IMR-90 (cell line): ENCODE measurements at regions not wholly inside any gene's neighbourhood (a gene's known extent, or its start where the extent isn't known, plus 50 kb on each side); places are given as distances from the start of the nearest gene placed in this dataset.

ENCODE experiments used
- ATAC-seq: fragments of 200-7000 bp; cut with Tn5 transposase; 2 replicates; pipeline ENCODE4 v1.9.1; 2020; ENCODE audit warnings: low read depth, mild to moderate bottlenecking, moderate library complexity
- BruUV-seq: library from RNA; stranded (reverse); fragments of 400-500 nt; replicated peaks from 2 replicates; lab custom pipeline; 2021; lab: Mats Ljungman, UMichigan
- CTCF ChIA-PET: fragments of 300-600 bp; formaldehyde crosslinking; extraction: SDS; loops from one replicate; lab custom pipeline; 2021; ENCODE audit warnings: antibody characterized with exemption; lab: Yijun Ruan, JAX
- POLR2A ChIA-PET: fragments of 300-600 bp; sonication (Branson Sonifier 250); formaldehyde crosslinking; loops from one replicate; lab custom pipeline; 2022; ENCODE audit warnings: antibody characterized with exemption; ENCODE audit not compliant: unreplicated experiment; lab: Charles Lee
- DNase-seq: peaks from one replicate; pipeline ENCODE4 v3.0.0; 2013
- H2AFZ ChIP-seq: replicated peaks from 2 replicates; pipeline ENCODE3; 2013; ENCODE audit warnings: low read length, mild to moderate bottlenecking; ENCODE audit not compliant: poor library complexity
- H2AK5ac ChIP-seq: 2 replicates; pipeline ENCODE4 v1.6.1; 2013; ENCODE audit warnings: low read depth, low read length, inconsistent platforms
- H2AK9ac ChIP-seq: replicated peaks from 2 replicates; pipeline ENCODE3; 2013; ENCODE audit warnings: mild to moderate bottlenecking, low read depth, low read length, moderate library complexity; ENCODE audit not compliant: poor library complexity
- H2BK120ac ChIP-seq: 2 replicates; pipeline ENCODE4 v1.6.1; 2013; ENCODE audit warnings: low read depth, low read length, inconsistent platforms
- H2BK15ac ChIP-seq: 3 replicates; pipeline ENCODE4 v1.6.1; 2013; ENCODE audit warnings: low read depth, low read length, inconsistent platforms
- H2BK20ac ChIP-seq: 2 replicates; pipeline ENCODE4 v1.6.1; 2013; ENCODE audit warnings: low read depth, mild to moderate bottlenecking, inconsistent platforms, low read length, moderate library complexity
- H2BK5ac ChIP-seq: 2 replicates; pipeline ENCODE4 v1.6.1; 2013; ENCODE audit warnings: mild to moderate bottlenecking, low read depth, low read length, inconsistent platforms; ENCODE audit not compliant: poor library complexity, severe bottlenecking
- H3K14ac ChIP-seq: replicated peaks from 2 replicates; pipeline ENCODE4 v1.6.1; 2013; ENCODE audit warnings: low read depth, low read length, inconsistent platforms
- H3K18ac ChIP-seq: 2 replicates; pipeline ENCODE4 v1.6.1; 2013; ENCODE audit warnings: low read depth, low read length, control low read depth
- H3K23ac ChIP-seq: 2 replicates; pipeline ENCODE4 v1.6.1; 2013; ENCODE audit warnings: low read depth, low read length, inconsistent platforms
- H3K27ac ChIP-seq: 2 replicates; pipeline ENCODE4 v1.5.1; 2013; ENCODE audit warnings: mild to moderate bottlenecking, control low read depth, low read length; ENCODE audit not compliant: insufficient read depth
- H3K27me3 ChIP-seq: 2 replicates; pipeline ENCODE4 v1.6.1; 2013; ENCODE audit warnings: low read length; ENCODE audit not compliant: control insufficient read depth, insufficient read depth
- H3K36me3 ChIP-seq: 2 replicates; pipeline ENCODE4 v1.6.1; 2013; ENCODE audit warnings: low read length, mixed read lengths; ENCODE audit not compliant: control insufficient read depth, insufficient read depth
- H3K4ac ChIP-seq: 2 replicates; pipeline ENCODE4 v1.6.1; 2013; ENCODE audit warnings: low read depth, low read length, inconsistent platforms
- H3K4me1 ChIP-seq: 2 replicates; pipeline ENCODE4 v1.6.1; 2013; ENCODE audit warnings: low read length, mixed read lengths; ENCODE audit not compliant: control insufficient read depth, insufficient read depth
- H3K4me2 ChIP-seq: 2 replicates; pipeline ENCODE4 v1.6.1; 2013; ENCODE audit warnings: low read depth, mild to moderate bottlenecking, control low read depth, low read length, moderate library complexity
- H3K4me3 ChIP-seq: 2 replicates; pipeline ENCODE4 v1.5.1; 2013; ENCODE audit warnings: low read depth, mild to moderate bottlenecking, control low read depth, low read length, moderate library complexity; ENCODE audit not compliant: insufficient read depth
- H3K56ac ChIP-seq: 2 replicates; pipeline ENCODE4 v1.6.1; 2013; ENCODE audit warnings: low read length, inconsistent platforms; ENCODE audit not compliant: insufficient read depth; ENCODE audit errors: extremely low read depth
- H3K79me1 ChIP-seq, 2 experiments: 2 replicates each; pipeline ENCODE4 v1.6.1; 2013; ENCODE audit warnings: low read length in 2 of 2, inconsistent platforms in 1 of 2, low read depth in 1 of 2
- H3K9ac ChIP-seq: 2 replicates; pipeline ENCODE4 v1.6.1; 2013; ENCODE audit warnings: low read depth, low read length, control low read depth
- H3K9me1 ChIP-seq: 2 replicates; pipeline ENCODE4 v1.6.1; 2013; ENCODE audit warnings: low read length, inconsistent platforms; ENCODE audit not compliant: insufficient read depth
- H3K9me3 ChIP-seq: 2 replicates; pipeline ENCODE4 v1.6.1; 2013; ENCODE audit warnings: low read length; ENCODE audit not compliant: control insufficient read depth, insufficient read depth
- H4K20me1 ChIP-seq: 2 replicates; pipeline ENCODE4 v1.6.1; 2013; ENCODE audit warnings: low read length, inconsistent platforms; ENCODE audit not compliant: insufficient read depth
- H4K5ac ChIP-seq: 2 replicates; pipeline ENCODE4 v1.6.1; 2013; ENCODE audit warnings: mild to moderate bottlenecking, low read depth, low read length, control low read depth
- H4K8ac ChIP-seq, 2 experiments: 2 replicates each; pipeline ENCODE4 v1.6.1; 2013; ENCODE audit warnings: low read depth in 2 of 2, low read length in 2 of 2, control low read depth in 1 of 2, inconsistent platforms in 1 of 2
- H4K91ac ChIP-seq: 2 replicates; pipeline ENCODE4 v1.6.1; 2013; ENCODE audit warnings: low read depth, low read length, inconsistent platforms; ENCODE audit not compliant: insufficient read depth
- BHLHE40 ChIP-seq: fragments of 150-350 bp; IDR thresholded peaks from 2 replicates; pipeline ENCODE4 v1.6.1; 2016; ENCODE audit warnings: mild to moderate bottlenecking, low read depth, low read length
- CEBPB ChIP-seq: IDR thresholded peaks from 2 replicates; pipeline ENCODE4 v1.6.1; 2012; ENCODE audit warnings: low read depth, low read length, improper control_type of control experiment
- MAZ ChIP-seq: IDR thresholded peaks from 2 replicates; pipeline ENCODE4 v1.6.1; 2012; ENCODE audit warnings: low read depth, mild to moderate bottlenecking, low read length, improper control_type of control experiment, moderate library complexity, borderline replicate concordance
- MXI1 ChIP-seq: IDR thresholded peaks from 2 replicates; pipeline ENCODE4 v1.6.1; 2012; ENCODE audit warnings: low read depth, mild to moderate bottlenecking, low read length, moderate library complexity, borderline replicate concordance
- POLR2A ChIP-seq: IDR thresholded peaks from 2 replicates; pipeline ENCODE4 v1.6.1; 2012; ENCODE audit warnings: mild to moderate bottlenecking, low read depth, low read length
- RAD21 ChIP-seq: IDR thresholded peaks from 2 replicates; pipeline ENCODE4 v1.6.1; 2012; ENCODE audit warnings: low read length, improper control_type of control experiment
- SMC3 ChIP-seq: fragments of 150-350 bp; IDR thresholded peaks from 2 replicates; pipeline ENCODE4 v1.6.1; 2016; ENCODE audit warnings: low read depth, mild to moderate bottlenecking, antibody characterized with exemption, low read length, moderate library complexity
- USF2 ChIP-seq: fragments of 150-350 bp; IDR thresholded peaks from 2 replicates; pipeline ENCODE4 v1.6.1; 2017; ENCODE audit warnings: mild to moderate bottlenecking, antibody characterized with exemption, low read length, low read depth
- WGBS, 2 experiments: methylation state at CpG; one replicate each; pipeline versions ENCODE4 v1.1.5 to v1.1.7; 2013; ENCODE audit warnings: missing lambda C conversion rate in 2 of 2; ENCODE audit not compliant: insufficient read length in 1 of 2; ENCODE audit errors: extremely low coverage in 2 of 2; 5-methylcytosine and 5-hydroxymethylcytosine counted together
- dilution Hi-C: fragments of 300-500 bp; cut with HindIII; formaldehyde crosslinking; loops from one replicate; pipeline ENCODE4 v1.14.3; 2018; ENCODE audit warnings: low sequenced_read_pairs; ENCODE audit not compliant: unreplicated experiment
- in situ Hi-C: fragments of 300-500 bp; cut with MboI; formaldehyde crosslinking; loops from 3 replicates; pipeline ENCODE4 v1.14.3; 2019; ENCODE audit warnings: low sequenced_read_pairs, inconsistent platforms, mixed read lengths
- intact Hi-C: fragments of 100-400 bp; cut with micrococcal nuclease; formaldehyde crosslinking; loops from 2 replicates; pipeline ENCODE4 v1.10.0; 2022

- intact Hi-C loops (loop anchor here (5.0 to 10.0 kb wide), 2 partner anchors 230 to 772 kb away; partner anchors contain the start of gene CPEB2), in situ Hi-C loops (no loop called here), dilution Hi-C loops (no loop called here)
- no TSS peak for BruUV-seq
- Histone ChIP-seq H3K9ac (peak overlapping the region; percentile 19), H3K4ac (peak overlapping the region; percentile 84), H3K27ac (peak overlapping the region; percentile 70), H3K4me1 (peaks cover 27% of the 10 kb centered on the region), H4K20me1 (peaks cover 3% of the 10 kb centered on the region; the same call in 1 of the 2 replicates), H3K4me3 (no peak overlapping the region), H3K79me1 (no peaks in the 10 kb centered on the region), H4K91ac (peak overlapping the region; percentile 85; the same call in 1 of the 2 replicates), H3K4me2 (peak overlapping the region; percentile 69), H2AFZ (peak overlapping the region; percentile 72), H3K14ac (peak overlapping the region; percentile 10; the same call in 1 of the 2 replicates), H3K18ac (peak overlapping the region; percentile 87), H2BK20ac (peak overlapping the region; percentile 78), H3K23ac (peak overlapping the region; percentile 69; the same call in 1 of the 2 replicates), H3K27me3 (no peaks in the 10 kb centered on the region), H3K56ac (peak overlapping the region; percentile 13; the same call in 1 of the 2 replicates), H2BK5ac (peak overlapping the region; percentile 37), H2BK15ac (peak overlapping the region; percentile 77; the same call in 1 of the 3 replicates), H3K36me3 (no peaks in the 10 kb centered on the region), H4K8ac (peak overlapping the region; percentile 13 to 67; a peak in 3 of 4 replicates), H2AK9ac (peak overlapping the region; percentile 11), H4K5ac (peak overlapping the region; percentile 68), H2AK5ac (peak overlapping the region; percentile 82), H2BK120ac (peak overlapping the region; percentile 90), H3K9me1 (peaks cover 23% of the 10 kb centered on the region), H3K9me3 (no peaks in the 10 kb centered on the region)
- ATAC-seq (peak; percentile 40), DNase-seq (peak; percentile 83)
- ChIA-PET POLR2A (interaction anchor here (0.5 kb wide), 1 partner anchor 83 kb away, joined by 4 read pairs; no protein-coding TSS in a partner anchor), CTCF (interaction anchor here (0.7 to 2.8 kb wide), 5 partner anchors 107 to 225 kb away, joined by 3 to 14 read pairs (median 3); no protein-coding TSS in a partner anchor)
- WGBS, 2 experiments: 60% methylated on average over 1 of the region's 10 CpGs; no CpG with 5 or more reads in 1 of the 2 experiments
- TF ChIP-seq CEBPB (no peak), MXI1 (no peak), POLR2A (no peak), BHLHE40 (no peak), SMC3 (no peak), RAD21 (no peak), MAZ (no peak), USF2 (no peak)
These were observed 195.2 kb upstream of the C1QTNF7 start for GRCh38 chr4:15232366-15233263.
